Stimulated activated CD8-positive, alpha-beta memory T cell treated with anti-CD3 and anti-CD28 coated beads, Interleukin-15, amount 100 ng/mL, for 4 hours (primary cell): ENCODE measurements at regions not wholly inside any gene's neighbourhood (a gene's known extent, or its start where the extent isn't known, plus 50 kb on each side); places are given as distances from the start of the nearest gene placed in this dataset.
"Not testable (repeated sequence)": the region's sequence is repeated elsewhere in the genome, so short reads cannot be mapped to it uniquely, and the experiment has no call there.

Experiments
- DNase-seq, 2 donors: peaks; one replicate each; pipeline ENCODE4 v3.0.0-alpha.2; 2020; ENCODE audit warnings: low read depth in 2 of 2

DNA sequence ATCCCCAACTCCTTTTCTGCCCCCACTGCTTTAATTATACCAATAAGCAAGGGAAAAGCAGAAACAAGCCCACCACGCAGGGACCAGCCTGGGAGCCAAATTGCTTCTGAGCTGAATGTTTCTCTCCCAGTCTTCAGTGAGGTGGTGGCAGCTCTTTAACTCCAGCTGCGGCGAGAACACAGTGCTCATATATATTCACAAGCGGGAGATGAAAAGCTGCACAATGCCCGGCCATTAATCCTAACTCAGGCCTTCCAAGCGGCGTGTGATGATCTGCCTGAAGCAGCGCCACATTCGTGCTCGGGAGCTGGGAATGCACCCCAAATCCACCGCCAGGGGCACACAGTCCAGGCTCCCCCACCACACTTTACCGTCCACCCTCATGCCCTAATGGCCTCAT lies 203.7 kb upstream of the SDK2 start:
- DNase-seq, result no peak

- no peak for DNase-seq
Measured at GRCh38 chr17:73850426-73850825, 206.2 kb upstream of the SDK2 start.

- no peak for DNase-seq
Measured at GRCh38 chr17:73851091-73851490, 206.8 kb upstream of the SDK2 start.

DNA sequence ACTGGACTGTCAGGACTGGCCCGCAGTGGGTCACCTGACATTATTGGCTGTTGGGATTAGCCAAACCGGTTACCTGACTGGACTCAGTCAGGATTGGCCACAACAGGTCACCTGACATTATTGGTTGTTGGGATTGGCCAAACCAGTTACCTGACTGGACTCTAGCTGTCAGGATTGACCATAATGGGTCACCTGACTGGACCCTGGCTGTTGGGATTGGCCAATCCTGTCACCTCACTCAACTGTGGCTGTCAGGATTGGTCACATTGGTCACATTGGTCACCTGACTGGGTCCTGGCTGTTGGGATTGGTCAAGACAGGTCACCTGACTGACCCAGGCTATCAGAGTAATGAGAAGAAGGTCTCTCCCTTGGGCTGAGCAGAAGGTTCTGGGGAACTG lies 207.7 kb upstream of the SDK2 start:
- DNase-seq, result no peak

- no peak for DNase-seq
Measured at GRCh38 chr17:73855720-73856333, 211.6 kb upstream of the SDK2 start.

DNA sequence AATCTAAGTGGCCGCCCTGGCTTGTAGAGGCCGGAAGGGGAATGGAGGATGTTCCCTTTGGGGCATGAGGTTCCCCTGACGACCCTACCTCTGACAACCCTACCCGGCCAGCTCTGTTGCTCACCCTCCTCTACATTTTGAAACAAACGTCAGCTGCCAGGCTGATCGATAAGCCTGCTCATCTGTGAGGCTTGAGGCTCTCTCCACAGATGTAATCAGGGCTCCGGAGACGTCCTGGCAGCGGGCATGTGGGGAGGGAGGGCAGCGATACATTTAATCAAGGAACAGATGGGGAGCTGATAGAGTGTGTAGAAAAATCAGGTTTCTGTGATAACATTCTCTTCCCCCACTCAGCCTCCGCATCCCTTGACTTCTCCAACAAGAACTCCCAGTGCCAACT lies 212.3 kb upstream of the SDK2 start:
- DNase-seq, result no peak

DNA sequence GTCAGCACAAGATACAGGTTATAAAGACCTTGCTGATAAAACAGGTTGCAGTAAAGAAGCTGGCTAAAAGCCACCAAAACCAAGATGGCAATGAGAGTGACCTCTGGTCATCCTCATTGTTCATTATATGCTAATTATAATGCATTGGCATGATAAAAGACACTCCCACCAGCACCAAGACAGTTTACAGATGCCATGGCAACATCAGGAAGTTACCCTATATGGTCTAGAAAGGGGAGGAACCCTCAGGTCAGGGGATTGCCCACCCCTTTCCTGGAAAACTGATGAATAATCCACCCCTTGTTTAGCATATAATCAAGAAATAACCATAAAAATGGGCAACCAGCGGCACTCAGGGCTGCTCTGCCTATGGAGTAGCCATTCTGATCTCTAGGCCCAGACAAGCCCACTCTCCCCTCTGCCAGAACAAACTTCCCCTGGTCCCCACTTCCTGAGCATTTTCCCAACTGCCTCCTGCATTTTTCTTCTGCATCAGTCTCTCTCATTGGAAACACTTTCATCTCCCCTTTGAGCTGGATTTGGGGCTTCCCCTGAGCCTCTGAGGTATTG lies 215.3 kb upstream of the SDK2 start:
- not testable (repeated sequence) for DNase-seq

DNA sequence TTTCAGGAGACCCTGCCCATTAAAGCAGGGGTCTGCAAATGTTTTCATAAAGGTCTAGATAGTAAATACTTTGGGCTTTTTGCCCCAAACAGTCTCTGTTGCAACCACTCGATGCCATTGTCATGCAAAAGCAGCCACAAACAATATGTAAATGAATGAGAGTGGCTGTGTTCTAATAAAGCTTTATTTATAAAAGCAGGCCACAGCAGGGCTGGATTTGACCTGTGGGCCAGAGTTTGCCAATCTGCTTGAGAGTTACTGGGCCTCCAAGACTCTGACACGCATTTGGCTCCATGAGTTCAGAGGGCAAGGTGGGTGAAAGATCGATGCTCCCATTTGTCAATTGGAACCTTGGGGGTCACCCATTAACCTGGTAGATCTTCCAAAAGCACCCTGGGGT lies 217.3 kb upstream of the SDK2 start:
- no peak for DNase-seq

DNA sequence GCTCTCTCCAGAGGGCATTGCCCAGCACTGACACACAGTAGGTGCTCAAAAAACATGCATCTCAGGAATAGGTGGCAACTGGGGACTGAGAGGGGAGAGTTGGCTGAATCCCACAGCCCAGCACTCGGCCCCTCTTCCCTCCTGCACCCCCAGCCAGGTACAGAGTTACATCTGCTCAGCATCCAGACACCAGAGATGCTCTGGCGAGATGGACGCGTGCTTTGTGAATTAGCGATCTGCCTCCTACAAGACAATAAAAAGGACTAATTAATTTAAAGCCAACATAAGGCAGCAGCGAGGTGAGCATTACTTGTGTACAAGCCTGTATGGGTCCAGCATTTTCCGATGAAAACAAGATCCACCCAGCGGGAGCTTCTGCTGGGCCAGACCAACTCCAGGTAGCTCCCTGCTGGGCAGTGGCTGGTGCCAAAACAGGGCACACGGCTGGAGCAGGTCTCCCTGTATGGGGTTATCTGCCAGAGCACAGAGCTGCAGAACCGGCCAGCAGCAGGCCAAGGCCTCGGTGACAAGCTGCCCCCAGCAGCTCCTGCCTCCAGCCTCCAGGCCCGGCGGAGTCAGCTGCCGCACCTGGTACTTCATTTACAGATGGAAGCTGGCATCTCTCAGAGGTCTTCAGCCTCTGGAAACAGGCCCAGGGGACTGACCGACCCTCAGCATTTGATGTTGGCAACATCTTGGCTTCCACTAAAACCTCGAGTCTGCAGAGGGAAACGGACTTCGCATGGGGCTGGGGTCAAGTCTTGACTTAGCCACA lies 219.7 kb upstream of the SDK2 start:
- DNase-seq, result no peak

- no peak for DNase-seq
Measured at GRCh38 chr17:73865831-73866230, 221.6 kb upstream of the SDK2 start.

GRCh38 chr17:73867056-73867455 lies 222.8 kb upstream of the SDK2 start:
- DNase-seq, result no peak

GRCh38 chr17:73870068-73870467 lies 225.8 kb upstream of the SDK2 start:
- no peak for DNase-seq

DNA sequence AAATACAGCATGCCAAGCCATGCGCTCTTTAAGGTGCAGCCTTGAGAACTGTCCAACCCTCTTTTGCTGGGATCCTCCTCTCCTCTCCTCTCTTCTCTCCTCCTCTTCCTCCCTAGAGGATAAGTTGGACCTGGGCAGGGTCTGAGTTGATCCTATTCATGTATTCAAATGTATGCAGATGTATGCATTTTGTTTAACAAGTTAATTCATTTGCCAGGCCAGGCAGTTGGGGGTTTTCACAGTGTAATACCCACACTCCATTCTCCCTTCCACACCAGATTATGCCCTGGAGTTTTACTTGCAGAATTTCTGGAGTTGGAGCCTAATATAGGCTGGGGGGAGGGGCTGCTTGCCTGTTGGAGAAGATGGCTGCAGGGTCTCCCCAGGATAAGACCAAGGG lies 226.2 kb upstream of the SDK2 start:
- no peak for DNase-seq

DNA sequence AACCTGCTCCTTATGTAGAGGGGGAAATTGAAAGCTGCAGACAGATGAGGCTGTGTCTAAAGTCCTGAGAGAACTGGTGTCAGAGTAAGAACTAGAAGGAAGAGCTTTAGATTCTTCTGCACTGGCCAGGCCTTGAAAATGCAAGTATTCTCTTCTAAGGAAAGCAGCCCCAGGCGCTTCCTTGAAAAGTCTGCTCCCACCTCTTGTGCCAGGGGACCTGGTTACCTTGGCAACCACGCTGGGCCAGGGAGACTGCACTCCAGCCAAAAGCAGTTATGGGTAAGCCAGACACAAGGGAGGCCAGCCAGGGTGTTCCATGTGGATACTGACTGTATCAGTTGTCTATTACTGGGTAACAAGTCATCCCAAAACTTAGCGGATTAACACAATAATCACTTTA lies 228.6 kb upstream of the SDK2 start:
- DNase-seq, result no peak

- no peak for DNase-seq
Measured at GRCh38 chr17:73874008-73874720, 229.9 kb upstream of the SDK2 start.

DNA sequence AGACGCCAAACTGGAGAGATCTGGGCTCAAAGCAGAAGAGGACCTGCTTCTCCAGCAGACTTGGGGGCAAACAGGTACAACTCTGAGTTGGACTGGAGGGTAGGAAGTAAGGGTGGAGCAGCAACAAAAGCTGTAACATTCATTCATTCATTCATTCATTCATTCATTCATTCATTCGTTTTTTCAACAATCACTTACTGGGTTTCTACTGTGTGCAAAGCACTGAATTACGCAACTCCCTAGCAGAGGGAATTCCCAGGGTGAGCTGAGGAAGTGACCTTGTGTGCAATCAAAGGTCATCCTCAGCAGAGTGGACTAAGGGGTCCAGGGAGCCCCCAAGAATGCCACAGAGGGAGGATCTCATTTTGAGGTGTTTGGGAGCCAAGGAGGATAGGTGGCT lies 231.1 kb upstream of the SDK2 start:
- no peak for DNase-seq

DNA sequence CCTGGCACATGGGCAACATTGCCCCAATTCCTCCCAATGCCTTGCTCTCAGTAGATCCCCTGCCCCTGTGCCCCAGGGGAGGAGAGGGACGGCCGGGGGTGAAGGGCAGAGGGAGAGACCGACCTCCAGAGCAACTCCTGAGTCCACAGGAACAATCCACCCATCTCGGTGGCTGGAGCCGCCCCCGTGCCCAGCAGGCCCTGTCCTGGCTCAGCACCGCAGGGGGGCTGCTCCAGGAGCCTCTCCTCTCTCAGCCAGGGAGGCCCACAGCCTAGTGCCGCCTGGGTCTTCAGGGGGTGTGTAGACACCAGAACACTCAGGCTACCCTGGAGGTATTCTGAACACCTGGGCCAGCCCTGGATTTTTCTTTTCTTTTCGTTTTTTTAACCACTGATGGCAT lies 233.7 kb upstream of the SDK2 start:
- no peak for DNase-seq

DNA sequence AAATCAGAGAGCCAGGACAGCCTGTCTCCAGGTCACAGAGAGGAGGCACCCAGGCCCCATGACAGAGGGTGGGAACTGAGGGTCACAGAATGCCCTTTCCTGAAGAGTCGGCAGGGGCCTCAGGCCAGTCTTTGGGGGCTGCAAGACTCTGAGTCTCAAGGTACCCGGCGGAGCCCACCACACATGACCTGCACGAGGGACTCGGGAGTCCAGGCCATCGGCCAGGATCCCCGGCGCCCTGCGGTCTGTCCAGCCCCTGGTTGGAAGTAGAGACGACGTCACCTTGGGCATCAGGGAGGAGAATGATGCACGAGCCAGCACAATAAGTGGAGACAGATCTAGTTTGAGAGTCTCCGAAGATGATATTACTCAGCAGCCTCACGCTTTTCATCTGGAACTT lies 234.7 kb upstream of the SDK2 start:
- no peak for DNase-seq

- DNase-seq, result no peak
Measured at GRCh38 chr17:73879987-73880386, 235.7 kb upstream of the SDK2 start.

DNA sequence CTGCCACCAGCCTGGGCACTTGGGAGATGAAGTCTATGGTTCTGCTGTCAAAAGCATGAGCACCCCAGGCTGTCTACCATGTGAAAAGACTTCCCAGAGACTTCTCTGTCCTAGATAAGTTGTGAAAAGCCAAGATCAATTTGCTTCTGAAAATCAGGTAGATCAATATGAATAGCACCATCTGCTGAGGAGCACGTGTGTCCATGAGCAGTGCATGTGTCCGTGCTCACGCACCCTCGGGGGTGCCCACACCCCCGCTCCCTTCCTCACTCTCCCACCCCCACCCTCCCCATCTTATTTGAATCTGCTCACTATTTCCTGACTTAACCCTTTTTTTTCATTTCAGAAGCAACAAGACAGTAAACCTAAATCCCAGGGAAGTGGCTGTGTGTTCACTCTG lies 238.3 kb upstream of the SDK2 start:
- no peak for DNase-seq

DNA sequence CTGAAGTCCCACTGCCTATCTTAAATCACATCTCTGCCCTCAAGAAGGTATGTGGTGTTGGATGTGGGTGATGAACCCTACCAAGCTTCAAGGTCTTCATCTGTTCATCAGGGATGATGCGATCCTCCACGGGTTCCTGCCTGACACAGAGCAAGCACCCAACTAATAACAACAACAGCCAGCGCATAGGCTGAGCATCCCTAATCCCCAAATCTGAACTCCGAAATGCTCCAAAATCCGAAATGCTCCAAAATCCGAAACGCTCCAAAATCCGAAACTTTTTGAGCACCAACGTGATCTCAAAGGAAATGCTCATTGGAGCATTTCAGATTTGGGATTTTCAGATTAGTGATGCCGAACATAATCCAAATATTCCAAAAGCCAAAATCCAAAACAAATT lies 238.9 kb upstream of the SDK2 start:
- DNase-seq, result no peak

GRCh38 chr17:73887739-73888138 lies 243.5 kb upstream of the SDK2 start:
- no peak for DNase-seq

GRCh38 chr17:73888862-73889261 lies 244.6 kb upstream of the SDK2 start:
- DNase-seq, result no peak
